SK-N-SH (cell line): ENCODE measurements at regions not wholly inside any gene's neighbourhood (a gene's known extent, or its start where the extent isn't known, plus 50 kb on each side); places are given as distances from the start of the nearest gene placed in this dataset.

Experiments used
- CTCF ChIA-PET: fragments of 300-600, 350-600 bp; formaldehyde crosslinking; extraction: SDS; loops from one replicate; lab custom pipeline; 2021; lab: Yijun Ruan, JAX
- POLR2A ChIA-PET: fragments of 350-600 bp; sonication (Branson Sonifier 250); formaldehyde crosslinking; extraction: SDS; loops from one replicate; lab custom pipeline; 2020; ENCODE audit warnings: antibody characterized with exemption, inconsistent platforms; lab: Yijun Ruan, JAX
- DNase-seq: peaks from one replicate; pipeline ENCODE4 v3.0.0; 2012
- H2AFZ ChIP-seq: fragments of 200-600 bp; sonication (generic); 2 replicates; pipeline ENCODE4 v1.8.1; 2016; ENCODE audit warnings: antibody characterized with exemption, mild to moderate bottlenecking, low read depth
- H3F3A ChIP-seq: fragments of 200-600 bp; sonication (generic); replicated peaks from 2 replicates; pipeline ENCODE3; 2016; ENCODE audit warnings: antibody characterized with exemption, mild to moderate bottlenecking; ENCODE audit not compliant: insufficient read depth
- H3K27ac ChIP-seq, 2 experiments: fragments of 200-500 bp in 1 of 2; fragments of 200-600 bp in 1 of 2; sonication (Bioruptor generic) in 1 of 2; sonication (generic), shearing (Covaris generic) in 1 of 2; 2 replicates each; pipeline versions ENCODE4 v1.5.1 to v1.6.1; 2014 to 2016; ENCODE audit warnings: low read depth in 2 of 2, inconsistent platforms in 1 of 2, low read length in 1 of 2, mild to moderate bottlenecking in 1 of 2, mixed read lengths in 1 of 2
- H3K27me3 ChIP-seq: fragments of 200-600 bp; sonication (generic), shearing (Covaris generic); 2 replicates; pipeline ENCODE4 v1.6.1; 2016; ENCODE audit warnings: mixed run types; ENCODE audit not compliant: insufficient read depth
- H3K36me3 ChIP-seq, 2 experiments: fragments of 200-500 bp in 1 of 2; fragments of 200-600 bp in 1 of 2; sonication (Bioruptor generic) in 1 of 2; sonication (generic) in 1 of 2; replicated peaks in 1 of 2; 2 replicates each; pipeline versions ENCODE3 to v1.5.1; 2014 to 2016; ENCODE audit warnings: low read length in 1 of 2, mild to moderate bottlenecking in 1 of 2; ENCODE audit not compliant: insufficient read depth in 2 of 2, control insufficient read depth in 1 of 2
- H3K4me1 ChIP-seq, 2 experiments: fragments of 200-500 bp in 1 of 2; fragments of 200-600 bp in 1 of 2; sonication (Bioruptor generic) in 1 of 2; sonication (generic), shearing (Covaris generic) in 1 of 2; 2 replicates each; pipeline versions ENCODE4 v1.5.1 to v1.6.1; 2014 to 2016; ENCODE audit warnings: low read depth in 1 of 2, low read length in 1 of 2, mixed run types in 1 of 2; ENCODE audit not compliant: insufficient read depth in 2 of 2, control insufficient read depth in 1 of 2
- H3K4me2 ChIP-seq: fragments of 200-600 bp; sonication (generic), shearing (Covaris generic); 2 replicates; pipeline ENCODE4 v1.6.1; 2017; ENCODE audit warnings: mixed run types
- H3K4me3 ChIP-seq, 2 experiments: fragments of 200-500 bp in 1 of 2; fragments of 200-600 bp in 1 of 2; sonication (Bioruptor generic) in 1 of 2; sonication (generic), shearing (Covaris generic) in 1 of 2; 2 replicates each; pipeline versions ENCODE4 v1.5.1 to v1.8.1; 2014 to 2016; ENCODE audit warnings: low read depth in 2 of 2, inconsistent platforms in 1 of 2, low read length in 1 of 2, mild to moderate bottlenecking in 1 of 2, mixed read lengths in 1 of 2, moderate library complexity in 1 of 2
- H3K79me2 ChIP-seq: fragments of 200-600 bp; sonication (generic); 2 replicates; pipeline ENCODE4 v1.8.1; 2017; ENCODE audit warnings: mild to moderate bottlenecking; ENCODE audit not compliant: insufficient read depth
- H3K9ac ChIP-seq: fragments of 200-600 bp; sonication (generic); 2 replicates; pipeline ENCODE4 v1.6.1; 2017; ENCODE audit warnings: mixed run types
- H3K9me2 ChIP-seq: fragments of 200-600 bp; sonication (generic); 2 replicates; pipeline ENCODE4 v1.6.1; 2017; ENCODE audit warnings: mixed run types
- H3K9me3 ChIP-seq: fragments of 200-600 bp; sonication (generic); 2 replicates; pipeline ENCODE4 v1.6.1; 2017; ENCODE audit warnings: mixed run types, mild to moderate bottlenecking, moderate library complexity
- H4K20me1 ChIP-seq: fragments of 200-600 bp; sonication (generic); 2 replicates; pipeline ENCODE4 v1.6.1; 2017; ENCODE audit warnings: mild to moderate bottlenecking, mixed run types; ENCODE audit not compliant: insufficient read depth
- ELF1 ChIP-seq: IDR thresholded peaks from 2 replicates; pipeline ENCODE4 v1.4.0; 2012
- EZH2phosphoT487 ChIP-seq: fragments of 200-600 bp; sonication (generic); IDR thresholded peaks from 2 replicates; pipeline ENCODE4 v1.6.1; 2017; ENCODE audit warnings: low read depth, mixed run types, mild to moderate bottlenecking, antibody characterized with exemption, moderate library complexity, borderline replicate concordance
- FOSL2 ChIP-seq: IDR thresholded peaks from 2 replicates; pipeline ENCODE4 v1.4.0; 2012; ENCODE audit warnings: low read depth, mild to moderate bottlenecking, moderate library complexity, borderline replicate concordance
- FOXM1 ChIP-seq: IDR thresholded peaks from 2 replicates; pipeline ENCODE4 v1.4.0; 2012; ENCODE audit warnings: low read depth, mild to moderate bottlenecking
- GABPA ChIP-seq: IDR thresholded peaks from 2 replicates; pipeline ENCODE4 v1.4.0; 2012; ENCODE audit warnings: low read depth, mild to moderate bottlenecking
- GATA2 ChIP-seq: sonication (generic); formaldehyde crosslinking; IDR thresholded peaks from 2 replicates; pipeline ENCODE4 v1.5.0; 2020; ENCODE audit warnings: mild to moderate bottlenecking, missing genetic modification reagents
- IRF3 ChIP-seq: fragments of 150-350 bp; IDR thresholded peaks from 2 replicates; pipeline ENCODE4 v1.6.1; 2016; ENCODE audit warnings: mild to moderate bottlenecking, low read depth, low read length
- MXI1 ChIP-seq: IDR thresholded peaks from 2 replicates; pipeline ENCODE4 v1.6.1; 2012; ENCODE audit warnings: mild to moderate bottlenecking, low read depth, low read length, improper control_type of control experiment
- RCOR1 ChIP-seq: fragments of 150-350 bp; IDR thresholded peaks from 2 replicates; pipeline ENCODE4 v1.6.1; 2017; ENCODE audit warnings: antibody characterized with exemption, low read length
- RFX5 ChIP-seq: IDR thresholded peaks from 2 replicates; pipeline ENCODE4 v1.6.1; 2012; ENCODE audit warnings: mild to moderate bottlenecking, improper control_type of control experiment, low read length
- TAF1 ChIP-seq: IDR thresholded peaks from 2 replicates; pipeline ENCODE4 v1.6.1; 2012; ENCODE audit warnings: low read depth, mild to moderate bottlenecking, low read length, moderate library complexity, borderline replicate concordance
- TCF12 ChIP-seq: IDR thresholded peaks from 2 replicates; pipeline ENCODE4 v1.4.0; 2012
- WGBS: methylation state at CpG from one replicate; pipeline ENCODE4 v1.1.6; 2017; ENCODE audit warnings: low lambda C conversion rate; 5-methylcytosine and 5-hydroxymethylcytosine counted together
- TF ChIP-seq, protein P1 (sequence below): fragments of 150-350 bp; IDR thresholded peaks from 2 replicates; pipeline ENCODE4 v1.6.1; 2017; ENCODE audit warnings: antibody characterized with exemption, low read length, low read depth, borderline replicate concordance
- TF ChIP-seq, protein P2 (sequence below): IDR thresholded peaks from 2 replicates; pipeline ENCODE4 v1.4.0; 2012; ENCODE audit warnings: low read depth, borderline replicate concordance

DNA sequence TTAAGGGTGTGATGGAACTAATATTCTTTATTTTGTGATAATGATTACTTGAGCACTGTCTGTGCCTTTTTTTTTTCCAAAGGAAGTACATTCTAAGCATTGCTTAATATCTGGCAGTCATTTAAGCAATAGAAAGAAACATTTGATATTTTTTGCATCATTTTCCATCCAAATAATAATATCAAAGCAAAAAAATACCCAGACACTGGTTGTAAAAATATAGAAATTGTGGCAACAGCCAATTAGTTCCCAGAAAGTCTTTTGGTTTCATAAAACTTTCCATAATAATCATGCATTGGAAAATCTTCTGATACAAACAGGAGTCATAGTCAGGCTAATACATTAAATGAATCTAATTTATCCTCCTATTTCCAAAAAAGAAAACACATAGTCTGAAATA is 629.3 kb upstream of the ADAMTS5 start:
- Histone ChIP-seq H3K27ac (no peak overlapping the region), H3K9me2 (no peaks in the 10 kb centered on the region), H3F3A (no peaks in the 10 kb centered on the region), H3K9me3 (no peaks in the 10 kb centered on the region), H3K4me1 (no peaks in the 10 kb centered on the region), H3K9ac (no peak overlapping the region), H3K4me2 (no peak overlapping the region), H3K79me2 (no peaks in the 10 kb centered on the region), H3K27me3 (no peaks in the 10 kb centered on the region), H2AFZ (no peak overlapping the region), H3K36me3 (no peaks in the 10 kb centered on the region), H4K20me1 (no peaks in the 10 kb centered on the region), H3K4me3 (no peak overlapping the region)
- ChIA-PET CTCF (no interaction called here), POLR2A (no interaction called here)
- TF ChIP-seq IRF3 (no peak), ELF1 (no peak), MXI1 (no peak), RCOR1 (no peak), TAF1 (no peak), EZH2phosphoT487 (no peak), RFX5 (no peak), GATA2 (no peak), GABPA (no peak)
- TF ChIP-seq, protein P1, sequence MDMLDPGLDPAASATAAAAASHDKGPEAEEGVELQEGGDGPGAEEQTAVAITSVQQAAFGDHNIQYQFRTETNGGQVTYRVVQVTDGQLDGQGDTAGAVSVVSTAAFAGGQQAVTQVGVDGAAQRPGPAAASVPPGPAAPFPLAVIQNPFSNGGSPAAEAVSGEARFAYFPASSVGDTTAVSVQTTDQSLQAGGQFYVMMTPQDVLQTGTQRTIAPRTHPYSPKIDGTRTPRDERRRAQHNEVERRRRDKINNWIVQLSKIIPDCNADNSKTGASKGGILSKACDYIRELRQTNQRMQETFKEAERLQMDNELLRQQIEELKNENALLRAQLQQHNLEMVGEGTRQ = no peak
- DNase-seq = no peak

GRCh38 chr21:27595716-27596115 is 628.8 kb upstream of the ADAMTS5 start:
- no peaks in the 10 kb centered on the region for H3K27me3 ChIP-seq
- 90% methylated on average over 1 of the region's 1 CpG for WGBS
- no peak overlapping the region for H3K27ac ChIP-seq
- H3K4me2 ChIP-seq = no peak overlapping the region
- no peaks in the 10 kb centered on the region for H3F3A ChIP-seq
- no peak overlapping the region for H3K9ac ChIP-seq
- H3K4me3 ChIP-seq = no peak overlapping the region
- TF ChIP-seq FOXM1 (no peak), TCF12 (no peak), ELF1 (no peak), FOSL2 (no peak), GATA2 (no peak), RFX5 (no peak)
- TF ChIP-seq, protein P2, sequence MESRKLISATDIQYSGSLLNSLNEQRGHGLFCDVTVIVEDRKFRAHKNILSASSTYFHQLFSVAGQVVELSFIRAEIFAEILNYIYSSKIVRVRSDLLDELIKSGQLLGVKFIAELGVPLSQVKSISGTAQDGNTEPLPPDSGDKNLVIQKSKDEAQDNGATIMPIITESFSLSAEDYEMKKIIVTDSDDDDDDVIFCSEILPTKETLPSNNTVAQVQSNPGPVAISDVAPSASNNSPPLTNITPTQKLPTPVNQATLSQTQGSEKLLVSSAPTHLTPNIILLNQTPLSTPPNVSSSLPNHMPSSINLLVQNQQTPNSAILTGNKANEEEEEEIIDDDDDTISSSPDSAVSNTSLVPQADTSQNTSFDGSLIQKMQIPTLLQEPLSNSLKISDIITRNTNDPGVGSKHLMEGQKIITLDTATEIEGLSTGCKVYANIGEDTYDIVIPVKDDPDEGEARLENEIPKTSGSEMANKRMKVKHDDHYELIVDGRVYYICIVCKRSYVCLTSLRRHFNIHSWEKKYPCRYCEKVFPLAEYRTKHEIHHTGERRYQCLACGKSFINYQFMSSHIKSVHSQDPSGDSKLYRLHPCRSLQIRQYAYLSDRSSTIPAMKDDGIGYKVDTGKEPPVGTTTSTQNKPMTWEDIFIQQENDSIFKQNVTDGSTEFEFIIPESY = no peak
- TF ChIP-seq, protein P1 = no peak
- TF ChIP-seq, all 33 proteins: peak for 0
- no peaks in the 10 kb centered on the region for H3K9me2 ChIP-seq
- H3K9me3 ChIP-seq = no peaks in the 10 kb centered on the region
- no peaks in the 10 kb centered on the region for H4K20me1 ChIP-seq
- H3K36me3 ChIP-seq = no peaks in the 10 kb centered on the region
- no peaks in the 10 kb centered on the region for H3K4me1 ChIP-seq
- POLR2A ChIA-PET = no interaction called here
- H2AFZ ChIP-seq = no peak overlapping the region
- no peaks in the 10 kb centered on the region for H3K79me2 ChIP-seq
- DNase-seq = no peak
- CTCF ChIA-PET = no interaction called here
